GM23338 (cell line): ENCODE measurements at regions not wholly inside any gene's neighbourhood (a gene's known extent, or its start where the extent isn't known, plus 50 kb on each side); places are given as distances from the start of the nearest gene placed in this dataset.

Experiments used
- CREB1 ChIP-seq: fragments of 250-450 bp; sonication (Bioruptor Pico); IDR thresholded peaks from 2 replicates; pipeline ENCODE4 v1.5.0; 2020; ENCODE audit warnings: low read depth, mild to moderate bottlenecking, moderate library complexity
- CTCF ChIP-seq, 2 experiments: fragments of 200-600 bp in 1 of 2; sonication (generic) in 1 of 2; conservative IDR thresholded peaks; 2 replicates each; pipeline versions ENCODE4 v1.5.1 to v1.6.1; 2016 to 2017; ENCODE audit warnings: antibody characterized with exemption in 2 of 2, low read depth in 2 of 2, mild to moderate bottlenecking in 2 of 2, moderate library complexity in 1 of 2
- ETS1 ChIP-seq: IDR thresholded peaks from 2 replicates; pipeline ENCODE4 v1.6.1; 2016; ENCODE audit warnings: antibody characterized with exemption
- EZH2 ChIP-seq: fragments of 200-600 bp; sonication (generic); IDR thresholded peaks from one replicate; pipeline ENCODE4 v1.8.0; 2017; ENCODE audit warnings: antibody characterized with exemption, mild to moderate bottlenecking, low read depth; ENCODE audit not compliant: unreplicated experiment
- EZH2phosphoT487 ChIP-seq: fragments of 200-600 bp; sonication (generic); IDR thresholded peaks from one replicate; pipeline ENCODE4 v1.8.1; 2018; ENCODE audit warnings: antibody characterized with exemption; ENCODE audit not compliant: unreplicated experiment
- JUNB ChIP-seq: IDR thresholded peaks from one replicate; pipeline ENCODE4 v1.6.1; 2016; ENCODE audit warnings: antibody characterized with exemption; ENCODE audit not compliant: unreplicated experiment
- NANOG ChIP-seq: IDR thresholded peaks from 2 replicates; pipeline ENCODE4 v1.6.1; 2016; ENCODE audit warnings: antibody characterized with exemption, borderline replicate concordance
- POLR2AphosphoS5 ChIP-seq: IDR thresholded peaks from 2 replicates; pipeline ENCODE4 v1.6.1; 2016; ENCODE audit warnings: antibody characterized with exemption, low read depth
- REST ChIP-seq: IDR thresholded peaks from one replicate; pipeline ENCODE4 v1.6.1; 2018; ENCODE audit warnings: antibody characterized with exemption; ENCODE audit not compliant: unreplicated experiment
- STAT1 ChIP-seq: IDR thresholded peaks from one replicate; pipeline ENCODE4 v1.6.1; 2016; ENCODE audit warnings: antibody characterized with exemption; ENCODE audit not compliant: unreplicated experiment
- ZNF114 ChIP-seq: fragments of 250-450 bp; sonication (Bioruptor Pico); IDR thresholded peaks from 2 replicates; pipeline ENCODE4 v1.5.0; 2020; ENCODE audit warnings: mild to moderate bottlenecking, moderate library complexity
- ZNF331 ChIP-seq: fragments of 250-450 bp; sonication (Bioruptor Pico); IDR thresholded peaks from 2 replicates; pipeline ENCODE4 v1.5.0; 2020; ENCODE audit warnings: low read depth, mild to moderate bottlenecking, moderate library complexity

GRCh38 chr5:96315431-96315830 lies 117.6 kb downstream of the PCSK1 start:
- TF ChIP-seq CTCF (conservative IDR thresholded peaks at IDR 0.05; ENCODE audit: low read depth in 2 of 2), result no peak
- no peak for TF ChIP-seq JUNB
- no peak for TF ChIP-seq EZH2phosphoT487
- TF ChIP-seq EZH2, result no peak
- TF ChIP-seq CREB1 (CRISPR knock-in tag), result no peak
- no peak for TF ChIP-seq POLR2AphosphoS5
- TF ChIP-seq REST, result no peak
- TF ChIP-seq STAT1, result no peak
- no peak for TF ChIP-seq NANOG
- no peak for TF ChIP-seq ETS1
- TF ChIP-seq ZNF331, result no peak
- no peak for TF ChIP-seq ZNF114
